ENCODE measurements at regions not wholly inside any gene's neighbourhood (a gene's known extent, or its start where the extent isn't known, plus 50 kb on each side); places are given as distances from the start of the nearest gene placed in this dataset.
"Not testable (repeated sequence)": the region's sequence is repeated elsewhere in the genome, so short reads cannot be mapped to it uniquely, and the experiment has no call there.

DNA sequence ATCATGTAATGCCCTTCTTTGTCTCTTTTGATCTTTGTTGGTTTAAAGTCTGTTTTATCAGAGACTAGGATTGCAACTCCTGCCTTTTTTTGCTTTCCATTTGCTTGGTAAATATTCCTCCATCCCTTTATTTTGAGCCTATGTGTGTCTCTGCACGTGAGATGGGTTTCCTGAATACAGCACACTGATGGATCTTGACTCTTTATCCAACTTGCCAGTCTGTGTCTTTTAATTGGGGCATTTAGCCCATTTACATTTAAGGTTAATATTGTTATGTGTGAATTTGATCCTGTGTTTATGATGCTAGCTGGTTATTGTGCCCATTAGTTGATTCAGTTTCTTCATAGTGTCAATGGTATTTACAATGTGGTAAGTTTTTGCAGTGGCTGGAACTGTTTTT, 72.7 kb downstream of the ADCYAP1 start:
- H3K9me3 ChIP-seq (ENCODE audit: control insufficient read depth in 2 of 2, insufficient read depth in 1 of 2, low read length in 1 of 2); H3K4me1 ChIP-seq (ENCODE audit: control insufficient read depth in 2 of 2, insufficient read depth in 2 of 2, low read length in 2 of 2); H3K27me3 ChIP-seq (ENCODE audit: control insufficient read depth in 2 of 2, insufficient read depth in 1 of 2, low read length in 1 of 2); H3K4me3 ChIP-seq (ENCODE audit: low read length in 2 of 2); H3K27ac ChIP-seq (ENCODE audit: low read depth in 1 of 2, low read length in 1 of 2); DNase-seq (ENCODE audit: low read depth in 6 of 9, low spot score in 9 of 9); H3K36me3 ChIP-seq (ENCODE audit: control insufficient read depth in 2 of 2, insufficient read depth in 2 of 2, low read length in 1 of 2): not testable (repeated sequence)
- WGBS: 82% methylated on average over 1 of the region's 1 CpG

DNA sequence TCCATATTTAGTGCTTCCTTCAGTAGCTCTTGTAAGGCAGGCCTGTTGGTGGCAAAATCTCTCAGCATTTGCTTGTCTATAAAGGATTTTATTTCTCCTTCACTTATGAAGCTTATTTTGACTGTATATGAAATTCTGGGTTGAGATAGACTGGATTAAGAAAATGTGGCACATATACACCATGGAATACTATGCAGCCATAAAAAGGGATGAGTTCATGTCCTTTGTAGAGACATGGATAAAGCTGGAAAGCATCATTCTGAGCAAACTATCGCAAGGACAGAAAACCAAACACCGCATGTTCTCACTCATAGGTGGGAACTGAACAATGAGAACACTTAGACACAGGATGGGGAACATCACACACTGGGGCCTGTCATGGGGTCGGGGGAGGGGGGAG, 73.1 kb downstream of the ADCYAP1 start:
- not testable (repeated sequence) for H3K27ac ChIP-seq (ENCODE audit: low read depth in 1 of 2, low read length in 1 of 2); H3K36me3 ChIP-seq (ENCODE audit: control insufficient read depth in 2 of 2, insufficient read depth in 2 of 2, low read length in 1 of 2); H3K4me1 ChIP-seq (ENCODE audit: control insufficient read depth in 2 of 2, insufficient read depth in 2 of 2, low read length in 2 of 2); DNase-seq (ENCODE audit: low read depth in 6 of 9, low spot score in 9 of 9); H3K4me3 ChIP-seq (ENCODE audit: low read length in 2 of 2); H3K9me3 ChIP-seq (ENCODE audit: control insufficient read depth in 2 of 2, insufficient read depth in 1 of 2, low read length in 1 of 2); H3K27me3 ChIP-seq (ENCODE audit: control insufficient read depth in 2 of 2, insufficient read depth in 1 of 2, low read length in 1 of 2)
- WGBS: 94% methylated on average over 3 of the region's 3 CpGs

DNA sequence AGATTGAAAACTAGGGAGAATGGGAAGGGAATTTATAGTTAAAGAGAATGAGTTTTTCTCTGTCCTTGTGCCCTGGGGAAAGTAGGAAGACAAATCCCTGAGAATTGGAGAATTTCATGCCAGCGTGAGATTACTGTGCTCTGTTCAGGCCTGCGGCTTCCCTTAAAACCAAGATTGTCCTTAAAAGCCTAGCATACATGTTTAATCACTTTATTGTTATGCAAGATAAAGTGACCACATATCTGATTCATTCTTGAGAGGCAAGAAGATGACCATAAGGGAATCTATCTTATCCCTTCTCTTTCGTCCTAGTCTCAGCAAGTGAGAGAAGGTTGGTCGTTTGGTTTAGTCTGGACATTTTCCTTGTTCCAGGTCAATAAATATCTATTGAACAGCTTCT, 75.9 kb downstream of the ADCYAP1 start:
- Histone ChIP-seq H3K36me3 (ENCODE audit: control insufficient read depth in 2 of 2, insufficient read depth in 2 of 2, low read length in 1 of 2) (no peaks in the 10 kb centered on the region), H3K27ac (ENCODE audit: low read depth in 1 of 2, low read length in 1 of 2) (no peak overlapping the region), H3K4me3 (ENCODE audit: low read length in 2 of 2) (no peak overlapping the region), H3K4me1 (ENCODE audit: control insufficient read depth in 2 of 2, insufficient read depth in 2 of 2, low read length in 2 of 2) (no peaks in the 10 kb centered on the region), H3K27me3 (ENCODE audit: control insufficient read depth in 2 of 2, insufficient read depth in 1 of 2, low read length in 1 of 2) (no peaks in the 10 kb centered on the region), H3K9me3 (ENCODE audit: control insufficient read depth in 2 of 2, insufficient read depth in 1 of 2, low read length in 1 of 2) (peaks cover 0 to 4% of the 10 kb centered on the region in 2 donors)
- no peak for DNase-seq (ENCODE audit: low read depth in 6 of 9, low spot score in 9 of 9)
- WGBS: 92% methylated on average over 4 of the region's 4 CpGs

DNA sequence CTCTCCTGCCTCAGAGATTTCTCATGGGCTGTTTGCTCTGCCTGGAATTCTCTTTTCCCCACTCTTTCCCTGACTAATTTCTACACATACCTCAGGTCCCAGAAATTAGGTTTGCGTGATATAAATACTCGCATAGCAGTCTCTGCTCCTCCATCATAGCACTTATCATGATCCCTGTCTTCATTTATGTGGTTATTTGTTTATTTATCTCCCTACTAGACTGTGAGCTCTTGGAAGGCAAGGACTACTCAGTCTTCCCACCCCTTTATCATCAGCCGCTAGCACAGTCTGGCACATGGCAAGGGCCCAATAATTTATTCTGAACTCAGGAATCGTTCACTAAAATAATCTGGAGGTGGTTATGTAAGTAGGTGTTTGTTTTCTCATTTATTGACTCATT, 79.3 kb downstream of the ADCYAP1 start:
- H3K36me3 ChIP-seq (ENCODE audit: control insufficient read depth in 2 of 2, insufficient read depth in 2 of 2, low read length in 1 of 2): no peaks in the 10 kb centered on the region
- peaks cover 0 to 4% of the 10 kb centered on the region in 2 donors for H3K9me3 ChIP-seq (ENCODE audit: control insufficient read depth in 2 of 2, insufficient read depth in 1 of 2, low read length in 1 of 2)
- no peak for DNase-seq (ENCODE audit: low read depth in 6 of 9, low spot score in 9 of 9)
- H3K27me3 ChIP-seq (ENCODE audit: control insufficient read depth in 2 of 2, insufficient read depth in 1 of 2, low read length in 1 of 2): no peaks in the 10 kb centered on the region
- H3K27ac ChIP-seq (ENCODE audit: low read depth in 1 of 2, low read length in 1 of 2): no peak overlapping the region
- WGBS: 81% methylated on average over 4 of the region's 4 CpGs
- no peaks in the 10 kb centered on the region for H3K4me1 ChIP-seq (ENCODE audit: control insufficient read depth in 2 of 2, insufficient read depth in 2 of 2, low read length in 2 of 2)
- H3K4me3 ChIP-seq (ENCODE audit: low read length in 2 of 2): no peak overlapping the region

DNA sequence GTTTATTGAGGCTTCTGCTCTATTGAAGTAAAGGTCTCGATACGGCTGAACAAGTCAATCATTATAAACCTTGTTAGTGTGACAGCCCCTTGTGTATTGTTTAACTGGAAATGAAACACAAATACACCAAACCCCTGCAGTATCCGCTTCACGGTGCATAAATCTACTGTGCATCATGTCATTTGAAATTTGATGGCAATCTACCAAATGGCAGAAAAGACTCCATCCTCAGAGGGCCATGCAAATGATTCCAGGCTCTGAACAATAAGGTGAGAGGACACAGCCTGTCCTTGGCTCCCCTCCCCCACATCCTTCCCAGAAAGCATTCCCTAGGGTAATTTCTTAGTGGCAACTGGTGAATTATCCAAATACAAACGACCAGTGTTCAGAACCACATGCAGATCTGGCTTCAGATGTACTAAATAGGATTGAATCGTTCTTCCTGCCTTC, 80.6 kb downstream of the ADCYAP1 start:
- Histone ChIP-seq H3K27me3 (ENCODE audit: control insufficient read depth in 2 of 2, insufficient read depth in 1 of 2, low read length in 1 of 2) (no peaks in the 10 kb centered on the region), H3K4me1 (ENCODE audit: control insufficient read depth in 2 of 2, insufficient read depth in 2 of 2, low read length in 2 of 2) (no peaks in the 10 kb centered on the region), H3K36me3 (ENCODE audit: control insufficient read depth in 2 of 2, insufficient read depth in 2 of 2, low read length in 1 of 2) (no peaks in the 10 kb centered on the region), H3K9me3 (ENCODE audit: control insufficient read depth in 2 of 2, insufficient read depth in 1 of 2, low read length in 1 of 2) (peaks cover 0 to 1% of the 10 kb centered on the region in 2 donors), H3K27ac (ENCODE audit: low read depth in 1 of 2, low read length in 1 of 2) (no peak overlapping the region), H3K4me3 (ENCODE audit: low read length in 2 of 2) (no peak overlapping the region)
- DNase-seq (ENCODE audit: low read depth in 6 of 9, low spot score in 9 of 9): no peak
- WGBS: 39% methylated on average over 6 of the region's 6 CpGs

DNA sequence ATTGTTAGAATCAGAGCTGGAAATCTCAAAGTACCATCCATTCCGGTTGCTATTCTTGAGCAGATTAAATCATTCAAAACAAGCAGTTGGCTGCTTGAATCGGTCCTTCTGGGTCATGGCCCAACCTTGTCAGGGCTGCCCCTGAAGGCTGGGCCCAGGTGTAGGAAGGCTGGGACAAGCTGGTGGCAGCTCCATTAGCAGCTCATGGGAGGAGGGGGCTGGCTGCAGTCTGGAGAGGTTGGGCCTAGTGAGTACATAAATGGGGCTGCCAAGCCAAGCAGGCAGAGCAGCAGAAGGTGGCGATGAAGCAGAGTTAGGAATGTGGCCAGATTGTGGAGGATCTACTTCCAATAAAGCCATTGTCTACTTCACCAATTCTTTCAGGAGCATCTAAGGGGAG, 81.4 kb downstream of the ADCYAP1 start:
- H3K36me3 ChIP-seq (ENCODE audit: control insufficient read depth in 2 of 2, insufficient read depth in 2 of 2, low read length in 1 of 2): no peaks in the 10 kb centered on the region
- no peaks in the 10 kb centered on the region for H3K27me3 ChIP-seq (ENCODE audit: control insufficient read depth in 2 of 2, insufficient read depth in 1 of 2, low read length in 1 of 2)
- DNase-seq (ENCODE audit: low read depth in 6 of 9, low spot score in 9 of 9): no peak
- no peak overlapping the region for H3K27ac ChIP-seq (ENCODE audit: low read depth in 1 of 2, low read length in 1 of 2)
- no peaks in the 10 kb centered on the region for H3K4me1 ChIP-seq (ENCODE audit: control insufficient read depth in 2 of 2, insufficient read depth in 2 of 2, low read length in 2 of 2)
- H3K4me3 ChIP-seq (ENCODE audit: low read length in 2 of 2): no peak overlapping the region
- H3K9me3 ChIP-seq (ENCODE audit: control insufficient read depth in 2 of 2, insufficient read depth in 1 of 2, low read length in 1 of 2): no peaks in the 10 kb centered on the region
- 75% methylated on average over 3 of the region's 3 CpGs for WGBS

DNA sequence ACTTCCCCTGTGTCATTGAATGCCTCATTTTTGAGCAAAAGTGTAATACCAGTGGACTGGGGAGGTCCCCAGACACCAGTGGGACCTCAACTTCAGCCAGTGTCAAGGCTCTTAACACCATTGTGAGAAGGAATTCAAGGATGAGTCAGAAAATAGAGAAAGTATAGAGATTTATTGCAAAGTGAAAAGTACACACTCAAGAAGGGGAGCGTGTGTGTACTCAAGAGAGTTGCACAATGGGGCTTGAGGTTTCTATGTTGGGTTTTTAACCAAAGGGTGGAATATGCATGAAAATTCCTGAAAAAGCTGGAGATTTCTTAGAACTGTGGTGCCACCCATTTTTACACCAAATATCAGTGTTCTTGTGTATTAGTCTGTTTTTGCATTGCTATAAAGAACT, 81.9 kb downstream of the ADCYAP1 start:
- no peak for DNase-seq (ENCODE audit: low read depth in 6 of 9, low spot score in 9 of 9)
- Histone ChIP-seq H3K27ac (ENCODE audit: low read depth in 1 of 2, low read length in 1 of 2) (no peak overlapping the region), H3K9me3 (ENCODE audit: control insufficient read depth in 2 of 2, insufficient read depth in 1 of 2, low read length in 1 of 2) (no peaks in the 10 kb centered on the region), H3K4me3 (ENCODE audit: low read length in 2 of 2) (no peak overlapping the region), H3K27me3 (ENCODE audit: control insufficient read depth in 2 of 2, insufficient read depth in 1 of 2, low read length in 1 of 2) (no peaks in the 10 kb centered on the region), H3K36me3 (ENCODE audit: control insufficient read depth in 2 of 2, insufficient read depth in 2 of 2, low read length in 1 of 2) (no peaks in the 10 kb centered on the region), H3K4me1 (ENCODE audit: control insufficient read depth in 2 of 2, insufficient read depth in 2 of 2, low read length in 2 of 2) (no peaks in the 10 kb centered on the region)
- 97% methylated on average over 1 of the region's 1 CpG for WGBS

DNA sequence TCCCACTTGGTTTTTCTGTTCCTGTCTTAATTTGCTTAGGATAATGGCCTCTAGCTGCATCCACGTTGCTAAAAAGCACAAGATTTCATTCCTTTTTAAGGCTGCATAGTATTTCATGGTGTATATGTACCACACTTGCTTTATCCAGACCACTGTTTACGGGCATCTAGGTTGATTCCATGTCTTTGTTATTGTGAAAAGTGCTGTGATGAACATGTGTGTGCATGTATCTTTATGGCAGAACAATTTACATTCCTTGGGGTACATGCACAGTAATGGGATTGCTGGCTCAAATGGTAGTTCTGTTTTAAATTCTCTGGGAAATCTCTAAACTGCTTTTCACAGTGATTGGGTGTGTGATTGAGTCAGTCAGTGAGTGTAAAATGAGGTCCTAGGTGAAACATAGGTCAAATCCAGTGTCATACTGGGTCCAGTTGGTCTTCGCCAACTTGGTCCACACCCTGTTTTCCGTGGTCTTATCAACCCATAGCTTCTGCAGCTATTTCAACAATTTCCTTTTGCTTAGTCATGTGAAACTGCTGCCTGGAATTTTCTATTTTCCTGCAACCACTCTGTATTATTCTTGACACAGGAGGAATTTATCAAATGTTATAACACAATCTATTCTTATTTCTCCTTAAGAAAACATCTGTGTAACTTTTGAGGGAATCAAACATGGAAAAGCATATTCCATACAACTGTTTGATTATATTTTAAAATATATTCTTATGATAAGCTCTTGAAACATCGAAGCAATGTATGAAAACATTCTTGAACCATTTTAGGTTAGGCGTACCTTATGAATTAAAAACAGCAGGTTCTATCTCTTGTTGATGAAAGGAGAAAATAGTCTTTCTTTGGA, 82.9 kb downstream of the ADCYAP1 start:
- H3K4me3 ChIP-seq (ENCODE audit: low read length in 2 of 2): no peak overlapping the region
- WGBS: 70% methylated on average over 6 of the region's 6 CpGs

DNA sequence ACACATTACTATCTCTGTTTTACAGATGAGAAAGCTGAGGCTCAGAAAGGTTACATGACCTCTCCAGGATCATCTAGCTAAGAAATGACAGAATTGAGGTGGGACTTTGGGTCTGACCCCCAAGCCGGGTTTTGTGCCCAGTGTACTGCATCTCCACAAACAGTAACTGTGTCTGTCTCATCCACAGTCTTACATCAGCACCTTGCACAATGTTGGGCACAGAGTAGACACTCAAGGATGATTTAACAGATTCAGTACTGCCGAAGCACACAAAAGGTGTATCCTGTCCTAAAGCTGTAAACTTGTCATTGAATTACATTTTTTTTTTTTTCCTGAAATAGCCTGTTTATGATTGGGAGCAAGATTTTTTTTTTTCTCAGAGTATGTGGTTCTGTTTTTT, 84.8 kb downstream of the ADCYAP1 start:
- no peak for DNase-seq (ENCODE audit: low read depth in 6 of 9, low spot score in 9 of 9)
- H3K9me3 ChIP-seq (ENCODE audit: control insufficient read depth in 2 of 2, insufficient read depth in 1 of 2, low read length in 1 of 2): no peaks in the 10 kb centered on the region
- WGBS: 75% methylated on average over 2 of the region's 2 CpGs
- H3K4me1 ChIP-seq (ENCODE audit: control insufficient read depth in 2 of 2, insufficient read depth in 2 of 2, low read length in 2 of 2): no peaks in the 10 kb centered on the region
- no peaks in the 10 kb centered on the region for H3K27me3 ChIP-seq (ENCODE audit: control insufficient read depth in 2 of 2, insufficient read depth in 1 of 2, low read length in 1 of 2)
- H3K27ac ChIP-seq (ENCODE audit: low read depth in 1 of 2, low read length in 1 of 2): no peak overlapping the region
- no peaks in the 10 kb centered on the region for H3K36me3 ChIP-seq (ENCODE audit: control insufficient read depth in 2 of 2, insufficient read depth in 2 of 2, low read length in 1 of 2)
- no peak overlapping the region for H3K4me3 ChIP-seq (ENCODE audit: low read length in 2 of 2)

More for the DNA sequence above, 82.9 kb downstream of the ADCYAP1 start:
- no peaks in the 10 kb centered on the region for H3K27me3 ChIP-seq (ENCODE audit: control insufficient read depth in 2 of 2, insufficient read depth in 1 of 2, low read length in 1 of 2)
- DNase-seq (ENCODE audit: low read depth in 6 of 9, low spot score in 9 of 9): no peak
- H3K9me3 ChIP-seq (ENCODE audit: control insufficient read depth in 2 of 2, insufficient read depth in 1 of 2, low read length in 1 of 2): no peaks in the 10 kb centered on the region
- H3K27ac ChIP-seq (ENCODE audit: low read depth in 1 of 2, low read length in 1 of 2): no peak overlapping the region
- H3K36me3 ChIP-seq (ENCODE audit: control insufficient read depth in 2 of 2, insufficient read depth in 2 of 2, low read length in 1 of 2): no peaks in the 10 kb centered on the region
- H3K4me1 ChIP-seq (ENCODE audit: control insufficient read depth in 2 of 2, insufficient read depth in 2 of 2, low read length in 2 of 2): no peaks in the 10 kb centered on the region
